Motor neuron (in vitro differentiated cells): ENCODE measurements at regions not wholly inside any gene's neighbourhood (a gene's known extent, or its start where the extent isn't known, plus 50 kb on each side); places are given as distances from the start of the nearest gene placed in this dataset.
A peak's percentile ranks its signal among the peaks of the same experiment; 100 is the strongest.

Experiments used
- ATAC-seq, 8 experiments: fragments of 200-7000 bp; cut with Tn5 transposase; replicated peaks in 6 of 8; 2 replicates each; pipeline ENCODE4 v1.8.0; 2021; ENCODE audit warnings: mild to moderate bottlenecking in 8 of 8, moderate library complexity in 8 of 8
- H3K27ac ChIP-seq, 2 donors: fragments of 250-450 bp; sonication (Bioruptor Pico); 2 replicates each; pipeline ENCODE4 v1.9.0; 2021; ENCODE audit warnings: antibody characterized with exemption in 2 of 2, mild to moderate bottlenecking in 2 of 2, moderate library complexity in 1 of 2
- H3K4me1 ChIP-seq, 2 donors: fragments of 250-450 bp; sonication (Bioruptor Pico); replicated peaks in 1 of 2; 2 replicates each; pipeline ENCODE4 v1.6.1; 2021; ENCODE audit warnings: antibody characterized with exemption in 2 of 2, mild to moderate bottlenecking in 2 of 2, moderate library complexity in 1 of 2
- H3K4me3 ChIP-seq, 5 donors: fragments of 250-450 bp; sonication (Bioruptor Pico); 2 replicates each; pipeline ENCODE4 v1.9.0; 2021; ENCODE audit warnings: antibody characterized with exemption in 5 of 5, mild to moderate bottlenecking in 5 of 5, moderate library complexity in 4 of 5
- WGBS, 10 experiments: fragments of 450-650 bp; shearing (Covaris generic); methylation state at CpG; one replicate each; pipeline ENCODE4 v1.0.0; 2022; 5-methylcytosine and 5-hydroxymethylcytosine counted together
- in situ Hi-C, 9 experiments: fragments of 400-800 bp; cut with MboI; loops; one replicate each; pipeline ENCODE4 v1.15.0; 2021; ENCODE audit warnings: low sequenced_read_pairs in 9 of 9, low pct_unique_long_range_greater_than_20kb in 2 of 9; ENCODE audit not compliant: unreplicated experiment in 9 of 9

GRCh38 chr4:187477224-187477623 lies 518.3 kb upstream of the ZFP42 start:
- no peak overlapping the region for H3K27ac ChIP-seq
- ATAC-seq = no peak
- H3K4me3 ChIP-seq = no peak overlapping the region
- in situ Hi-C loops = no loop called here
- WGBS, 10 experiments = 0 to 100% (median 42%) methylated on average over 1 to 6 of the region's 6 CpGs; no CpG with 5 or more reads in 1 of the 10 experiments
- H3K4me1 ChIP-seq = no peaks in the 10 kb centered on the region

GRCh38 chr4:187478292-187479140 lies 517.1 kb upstream of the ZFP42 start:
- 19 to 94% (median 87%) methylated on average over 7 to 18 of the region's 18 CpGs for WGBS, 10 experiments
- H3K27ac ChIP-seq = no peak overlapping the region
- in situ Hi-C loops = no loop called here
- peak in 1 of 8 experiments; percentile 86 for ATAC-seq
- H3K4me1 ChIP-seq = no peaks in the 10 kb centered on the region
- H3K4me3 ChIP-seq = no peak overlapping the region

GRCh38 chr4:187479511-187479910 lies 516.1 kb upstream of the ZFP42 start:
- H3K27ac ChIP-seq = no peak overlapping the region
- ATAC-seq = no peak
- in situ Hi-C loops = no loop called here

GRCh38 chr4:187480146-187481145 lies 515.1 kb upstream of the ZFP42 start:
- 25 to 86% (median 64%) methylated on average over 3 to 9 of the region's 9 CpGs for WGBS, 10 experiments
- H3K27ac ChIP-seq = no peak overlapping the region
- in situ Hi-C loops = no loop called here
- no peaks in the 10 kb centered on the region for H3K4me1 ChIP-seq
- ATAC-seq = no peak
- H3K4me3 ChIP-seq = no peak overlapping the region

More at GRCh38 chr4:187479511-187479910, 516.1 kb upstream of the ZFP42 start:
- WGBS, 10 experiments = 7 to 91% (median 66%) methylated on average over 1 to 6 of the region's 6 CpGs
- Histone ChIP-seq H3K4me3 (no peak overlapping the region), H3K4me1 (no peaks in the 10 kb centered on the region)

GRCh38 chr4:187484186-187484585 lies 511.4 kb upstream of the ZFP42 start:
- in situ Hi-C loops = no loop called here
- Histone ChIP-seq H3K4me3 (no peak overlapping the region), H3K27ac (no peak overlapping the region), H3K4me1 (no peaks in the 10 kb centered on the region)
- 0 to 88% (median 61%) methylated on average over 1 to 5 of the region's 6 CpGs; no CpG with 5 or more reads in 2 of the 10 experiments for WGBS, 10 experiments
- no peak for ATAC-seq

GRCh38 chr4:187485676-187486075 lies 509.9 kb upstream of the ZFP42 start:
- 0 to 60% (median 35%) methylated on average over 1 to 2 of the region's 2 CpGs; no CpG with 5 or more reads in 5 of the 10 experiments for WGBS, 10 experiments
- no peak for ATAC-seq

GRCh38 chr4:187491286-187491685 lies 504.3 kb upstream of the ZFP42 start:
- H3K27ac ChIP-seq = no peak overlapping the region
- WGBS, 10 experiments = 20 to 100% (median 89%) methylated on average over 1 to 5 of the region's 5 CpGs; no CpG with 5 or more reads in 1 of the 10 experiments
- in situ Hi-C loops = no loop called here
- no peak for ATAC-seq
- no peaks in the 10 kb centered on the region for H3K4me1 ChIP-seq
- H3K4me3 ChIP-seq = no peak overlapping the region

More at GRCh38 chr4:187485676-187486075, 509.9 kb upstream of the ZFP42 start:
- Histone ChIP-seq H3K4me3 (no peak overlapping the region), H3K4me1 (no peaks in the 10 kb centered on the region), H3K27ac (no peak overlapping the region)
- in situ Hi-C loops = no loop called here

GRCh38 chr4:187491959-187492358 lies 503.6 kb upstream of the ZFP42 start:
- no peak for ATAC-seq
- Histone ChIP-seq H3K27ac (no peak overlapping the region), H3K4me1 (no peaks in the 10 kb centered on the region), H3K4me3 (no peak overlapping the region)
- WGBS, 10 experiments = 0 to 100% (median 83%) methylated on average over 1 to 2 of the region's 2 CpGs; no CpG with 5 or more reads in 3 of the 10 experiments
- in situ Hi-C loops = no loop called here

- ATAC-seq = no peak
- in situ Hi-C loops = no loop called here
- Histone ChIP-seq H3K4me3 (no peak overlapping the region), H3K27ac (no peak overlapping the region), H3K4me1 (no peaks in the 10 kb centered on the region)
These were observed 501.9 kb upstream of the ZFP42 start for GRCh38 chr4:187493661-187494060.

- in situ Hi-C loops = no loop called here
- no peak for ATAC-seq
- H3K27ac ChIP-seq = no peak overlapping the region
- H3K4me1 ChIP-seq = no peaks in the 10 kb centered on the region
- WGBS, 10 experiments = 8 to 100% (median 80%) methylated on average over 1 to 4 of the region's 4 CpGs
- no peak overlapping the region for H3K4me3 ChIP-seq
These were observed 495.6 kb upstream of the ZFP42 start for GRCh38 chr4:187499956-187500355.

GRCh38 chr4:187500796-187501195 lies 494.8 kb upstream of the ZFP42 start:
- WGBS, 10 experiments = 14 to 100% (median 88%) methylated on average over 1 of the region's 1 CpG; no CpG with 5 or more reads in 1 of the 10 experiments
- ATAC-seq = no peak
- Histone ChIP-seq H3K4me3 (no peak overlapping the region), H3K4me1 (no peaks in the 10 kb centered on the region), H3K27ac (no peak overlapping the region)
- in situ Hi-C loops = no loop called here

GRCh38 chr4:187501731-187502130 lies 493.8 kb upstream of the ZFP42 start:
- Histone ChIP-seq H3K27ac (no peak overlapping the region), H3K4me1 (no peaks in the 10 kb centered on the region), H3K4me3 (no peak overlapping the region)
- ATAC-seq = no peak
- in situ Hi-C loops = no loop called here
- WGBS, 10 experiments = 40 to 100% (median 83%) methylated on average over 1 to 3 of the region's 8 CpGs; no CpG with 5 or more reads in 3 of the 10 experiments
